Activated CD4-positive, alpha-beta T cell treated with anti-CD3 and anti-CD28 coated beads, Interleukin-2, amount 50 U/mL, for 4 hours (primary cell): ENCODE measurements at regions not wholly inside any gene's neighbourhood (a gene's known extent, or its start where the extent isn't known, plus 50 kb on each side); places are given as distances from the start of the nearest gene placed in this dataset.
"Not testable (repeated sequence)": the region's sequence is repeated elsewhere in the genome, so short reads cannot be mapped to it uniquely, and the experiment has no call there.

Experiments
- DNase-seq, 2 experiments: peaks; one replicate each; pipeline ENCODE4 v3.0.0-alpha.2; 2020

DNA sequence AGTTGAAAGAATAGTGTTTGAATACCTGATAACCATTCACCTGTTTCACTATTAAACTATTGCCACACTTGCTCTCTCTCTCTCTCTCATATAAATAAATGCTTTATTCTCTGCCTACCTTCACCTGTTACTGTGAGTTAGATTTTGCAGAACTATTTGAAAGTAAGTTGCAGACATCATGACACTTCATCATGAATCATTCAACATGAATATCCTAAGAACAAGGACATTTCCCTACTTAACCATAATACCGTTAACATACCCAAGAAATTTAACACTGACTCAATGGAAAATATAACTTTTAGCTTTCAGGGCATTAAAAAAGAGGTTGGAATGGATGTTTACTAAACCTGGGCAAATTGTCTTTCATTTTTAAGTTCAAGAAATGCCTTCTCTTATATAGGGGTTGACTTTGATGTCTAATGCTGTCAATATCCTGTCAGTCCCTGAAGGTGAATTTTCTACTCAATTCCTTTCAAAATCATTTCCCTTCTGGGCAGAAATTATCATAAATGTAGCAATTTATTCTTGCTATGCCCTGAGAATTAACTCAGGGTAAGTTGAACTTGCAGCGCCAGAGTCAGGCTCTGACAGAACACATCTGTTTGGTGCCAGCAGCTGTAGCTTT, 582.6 kb upstream of the TLE4 start:
- no peak for DNase-seq

DNA sequence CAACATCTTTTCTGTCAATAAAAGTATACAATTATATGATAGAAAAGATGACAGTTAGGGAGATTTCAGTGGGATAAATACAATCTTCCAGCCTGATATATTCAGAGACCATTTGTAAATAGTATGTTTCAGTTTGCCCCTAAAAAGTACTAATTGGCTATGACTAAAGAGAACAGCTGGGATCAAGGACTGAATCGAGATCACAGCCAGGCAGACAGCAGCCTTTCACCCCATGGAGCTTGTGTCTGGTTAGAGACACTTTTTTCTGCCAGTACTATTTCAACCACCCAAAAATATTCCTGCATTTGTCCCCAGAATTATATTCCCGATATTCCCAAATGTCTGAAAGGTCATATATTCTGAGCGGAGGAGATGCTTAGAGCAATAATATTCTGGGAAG, 577.3 kb upstream of the TLE4 start:
- DNase-seq: no peak

DNA sequence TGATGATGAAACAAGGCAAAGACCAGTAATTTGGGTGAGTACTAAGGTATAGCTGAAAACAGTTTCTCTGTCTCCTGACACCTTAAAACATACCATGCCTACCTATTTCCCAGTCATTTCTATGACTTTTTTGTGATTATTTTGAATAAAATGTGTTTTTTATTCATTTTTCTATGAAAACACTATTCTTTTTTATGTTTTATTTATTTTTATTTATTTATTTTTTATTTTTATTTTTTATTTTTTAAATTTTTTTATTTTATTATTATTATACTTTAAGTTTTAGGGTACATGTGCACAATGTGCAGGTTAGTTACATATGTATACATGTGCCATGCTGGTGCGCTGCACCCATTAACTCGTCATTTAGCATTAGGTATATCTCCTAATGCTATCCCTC, 576.8 kb upstream of the TLE4 start:
- not testable (repeated sequence) for DNase-seq

DNA sequence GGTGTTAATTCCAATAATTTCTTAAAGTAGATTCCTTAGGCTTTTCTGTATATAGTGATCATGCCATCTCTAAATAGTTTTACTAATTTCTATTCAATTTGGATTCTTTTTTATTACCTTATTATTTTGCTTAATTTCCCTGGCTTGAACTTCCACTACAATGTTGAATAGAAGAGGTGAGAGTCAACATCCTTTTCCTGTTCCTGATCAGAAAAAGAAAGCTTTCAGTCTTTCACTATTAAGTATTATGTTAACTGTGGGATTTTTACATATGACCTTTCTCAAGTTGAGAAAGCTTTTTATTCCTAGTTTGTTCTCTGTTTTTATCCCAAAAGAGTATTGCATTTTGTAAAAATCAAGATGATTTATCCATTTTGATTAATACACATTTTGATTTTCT, 574.5 kb upstream of the TLE4 start:
- no peak for DNase-seq

DNA sequence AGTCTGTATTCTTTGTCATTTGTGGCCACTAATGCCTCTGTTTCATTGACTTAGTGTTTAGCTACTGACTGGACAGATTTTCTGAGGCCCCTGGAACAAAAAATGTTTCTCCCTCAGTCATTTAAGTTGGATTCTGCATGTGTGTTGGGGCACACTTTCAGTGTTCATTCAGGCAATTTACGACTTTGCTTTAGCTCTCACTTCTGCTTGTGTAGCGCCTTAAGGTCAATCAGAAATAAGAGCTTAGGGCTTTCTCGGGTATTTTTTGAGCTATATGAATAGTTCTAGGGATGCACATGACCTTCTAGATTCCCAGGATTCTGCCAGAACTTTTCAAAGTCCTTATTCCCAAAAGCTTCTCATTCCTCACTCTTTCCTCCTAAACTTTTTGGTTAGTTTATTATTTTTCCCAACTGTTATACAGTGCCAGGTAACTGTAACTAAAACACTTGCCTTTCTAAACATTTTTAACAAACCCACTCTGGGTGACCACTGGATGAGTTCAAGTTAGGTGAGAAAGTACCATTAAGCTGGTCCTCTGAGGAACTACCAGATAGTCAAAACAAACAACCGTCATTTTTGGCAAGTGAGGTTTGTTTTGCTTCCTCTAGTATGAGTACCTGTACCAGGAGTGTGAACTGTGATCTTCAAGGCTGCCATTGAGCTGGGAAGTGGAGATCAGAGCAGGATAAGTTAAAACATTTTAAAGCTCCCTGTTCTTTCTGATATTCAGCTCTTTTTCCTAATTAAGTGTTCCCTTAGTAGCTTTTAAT, 571.3 kb upstream of the TLE4 start:
- DNase-seq: no peak

DNA sequence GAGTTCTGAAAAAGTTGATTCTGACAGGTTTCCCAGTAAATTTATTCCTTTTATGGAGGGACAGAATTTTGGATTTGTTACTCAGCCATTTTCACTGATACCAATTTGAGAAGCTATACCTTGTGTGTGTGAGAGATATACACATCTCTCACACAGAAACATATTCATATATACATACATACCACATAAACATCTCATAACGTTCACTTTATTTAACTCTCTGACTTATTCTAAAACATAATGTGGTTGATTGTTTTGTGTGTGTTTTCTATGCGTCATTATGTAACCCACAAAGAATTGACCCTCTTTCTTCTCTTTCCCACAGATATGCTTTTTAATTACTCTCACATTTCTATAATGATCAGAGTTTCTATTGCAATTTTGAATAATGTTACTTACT, 570.8 kb upstream of the TLE4 start:
- no peak for DNase-seq

DNA sequence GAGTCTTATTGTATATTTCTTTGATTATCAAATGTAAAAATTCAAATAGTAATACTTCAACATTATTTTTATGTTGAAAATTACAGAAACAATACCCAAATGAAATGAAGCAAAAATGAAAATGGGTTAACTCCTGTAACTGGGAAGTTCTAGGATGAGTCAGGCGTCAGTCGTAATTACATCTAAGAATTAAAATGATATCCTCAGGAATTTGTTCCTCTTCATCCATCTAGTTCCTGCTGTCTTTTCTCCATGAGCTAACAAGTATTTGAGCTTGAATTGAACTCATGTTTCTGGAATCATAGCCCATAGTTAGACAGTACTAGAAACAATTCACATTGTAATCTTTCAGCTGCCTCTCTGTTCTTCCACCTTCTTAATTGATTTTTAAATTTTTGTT, 568.3 kb upstream of the TLE4 start:
- no peak for DNase-seq

DNA sequence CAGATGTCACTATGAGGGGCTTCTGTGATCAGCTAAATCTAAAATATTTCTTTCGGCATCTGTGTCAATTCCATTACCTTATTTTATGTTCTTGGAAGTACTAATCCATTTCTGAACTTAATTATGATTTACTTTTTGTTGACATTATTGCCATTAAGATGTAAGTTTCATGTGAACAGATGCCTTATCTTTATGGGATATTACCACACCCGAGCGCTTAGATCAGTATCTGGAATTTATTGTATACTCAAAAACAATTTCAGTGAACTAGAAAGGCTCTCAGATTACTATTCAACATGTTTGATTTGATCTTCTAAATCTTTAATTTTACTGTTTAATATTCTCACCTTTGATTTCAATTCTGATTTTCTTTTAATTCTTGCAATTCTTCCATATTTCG, 567.7 kb upstream of the TLE4 start:
- DNase-seq: no peak

DNA sequence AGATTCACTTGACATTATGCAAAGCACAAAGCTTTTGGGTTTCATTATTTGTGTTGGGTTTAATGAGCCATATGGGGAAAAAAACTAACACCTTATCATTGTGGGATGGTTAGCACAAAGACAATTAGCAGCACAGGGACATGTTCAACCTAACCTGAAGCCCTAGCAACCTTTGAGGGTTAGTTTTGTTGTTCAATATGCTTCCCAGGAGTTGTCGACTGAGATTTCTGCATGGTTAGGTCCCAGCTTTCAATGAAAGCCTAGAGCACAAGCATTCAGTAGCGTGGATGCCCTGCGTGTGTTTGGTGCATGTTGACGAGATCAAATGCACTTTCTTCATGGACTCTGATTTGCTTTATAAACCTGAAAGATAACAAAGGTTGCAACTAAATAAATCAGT, 565.2 kb upstream of the TLE4 start:
- DNase-seq: no peak

DNA sequence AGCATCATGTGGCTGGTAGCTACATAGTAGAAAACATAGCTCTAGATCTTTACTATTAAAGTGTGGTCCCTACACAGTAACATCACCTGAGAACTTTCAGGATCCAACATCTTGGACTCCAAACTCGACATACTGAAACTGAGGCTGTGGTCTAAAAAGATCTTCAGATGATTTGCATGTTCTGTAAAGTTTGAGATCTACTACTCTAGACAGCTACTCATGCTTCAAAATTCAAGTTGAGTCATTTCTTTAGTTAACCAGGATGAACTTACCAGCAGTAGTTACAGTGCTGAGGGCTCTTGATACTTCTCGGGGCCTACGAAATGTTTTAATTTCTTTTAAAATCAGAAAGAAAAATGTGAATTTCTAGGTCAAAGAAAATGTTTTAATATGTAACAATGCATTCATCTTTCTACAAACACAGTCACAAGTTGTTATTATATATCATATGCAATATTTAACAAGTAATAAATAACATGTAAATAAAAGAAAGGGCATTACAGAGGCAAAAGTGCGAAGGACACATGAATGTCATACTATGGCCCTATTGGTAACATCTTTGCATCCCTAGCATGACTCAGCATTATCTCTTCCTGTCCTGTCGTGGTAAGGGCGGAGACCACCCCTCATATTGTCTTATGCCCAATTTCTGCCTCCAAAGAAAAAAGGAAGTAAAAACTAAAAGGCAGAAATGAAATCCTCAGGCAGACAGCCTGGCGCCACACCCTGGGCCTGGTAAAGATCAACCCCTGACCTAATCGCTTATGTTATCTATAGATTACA, 563.9 kb upstream of the TLE4 start:
- no peak for DNase-seq

DNA sequence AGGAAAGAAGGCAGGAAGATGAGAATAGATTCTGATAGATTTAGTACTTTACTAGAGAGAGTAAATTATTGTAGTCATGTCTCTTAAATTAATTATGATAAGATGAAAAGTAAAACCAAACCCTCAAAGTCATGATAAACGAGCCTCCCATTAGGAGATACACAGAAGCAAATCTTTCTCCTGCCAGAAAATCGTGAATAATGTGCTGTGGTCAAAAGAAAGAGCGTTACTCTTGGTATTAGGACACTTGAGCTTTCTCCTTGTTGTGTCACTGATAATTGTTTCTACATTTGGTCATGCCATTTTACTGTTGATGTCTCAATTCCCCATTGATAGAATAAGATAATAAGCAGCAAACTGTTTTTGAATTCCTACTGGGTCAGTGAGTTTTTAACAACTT, 562.8 kb upstream of the TLE4 start:
- DNase-seq: no peak

DNA sequence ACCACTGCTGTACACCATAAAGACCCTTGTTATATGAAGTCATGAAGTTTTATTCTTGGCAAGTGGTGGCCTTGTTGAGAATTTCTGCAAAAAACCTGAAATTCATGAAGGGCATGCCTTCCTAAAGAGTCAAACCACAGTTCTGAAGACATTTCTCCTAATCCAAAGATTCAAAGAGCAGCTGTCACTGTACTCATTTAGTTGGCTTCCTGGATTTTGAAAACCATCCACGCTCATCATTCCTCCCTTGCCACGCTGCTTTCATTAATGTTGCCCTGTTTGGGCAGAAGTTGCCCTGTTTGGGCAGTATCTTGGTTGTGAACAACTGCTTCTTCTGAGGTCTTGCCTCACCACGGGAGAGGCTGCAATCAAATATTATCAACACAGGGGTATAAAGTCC, 560.3 kb upstream of the TLE4 start:
- DNase-seq: no peak

DNA sequence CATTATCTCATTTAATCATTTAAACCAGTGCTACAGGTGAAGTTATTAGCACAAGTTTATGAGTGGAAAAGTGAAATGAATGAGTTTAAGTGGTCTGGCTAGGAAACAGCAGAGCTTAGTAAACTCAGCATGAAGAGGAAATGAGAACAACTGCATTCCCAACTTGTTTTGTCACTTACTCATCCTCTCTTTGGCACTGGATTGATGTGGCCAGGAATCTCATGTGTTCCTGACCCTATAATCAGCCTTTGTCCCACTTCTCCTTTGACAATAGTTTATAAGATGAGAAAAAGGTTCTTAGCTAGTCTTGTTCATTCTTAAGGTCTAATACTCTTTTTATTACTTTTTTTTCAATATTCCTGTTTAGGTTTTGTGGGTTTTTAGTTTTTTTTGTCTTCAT, 559.2 kb upstream of the TLE4 start:
- DNase-seq: no peak

DNA sequence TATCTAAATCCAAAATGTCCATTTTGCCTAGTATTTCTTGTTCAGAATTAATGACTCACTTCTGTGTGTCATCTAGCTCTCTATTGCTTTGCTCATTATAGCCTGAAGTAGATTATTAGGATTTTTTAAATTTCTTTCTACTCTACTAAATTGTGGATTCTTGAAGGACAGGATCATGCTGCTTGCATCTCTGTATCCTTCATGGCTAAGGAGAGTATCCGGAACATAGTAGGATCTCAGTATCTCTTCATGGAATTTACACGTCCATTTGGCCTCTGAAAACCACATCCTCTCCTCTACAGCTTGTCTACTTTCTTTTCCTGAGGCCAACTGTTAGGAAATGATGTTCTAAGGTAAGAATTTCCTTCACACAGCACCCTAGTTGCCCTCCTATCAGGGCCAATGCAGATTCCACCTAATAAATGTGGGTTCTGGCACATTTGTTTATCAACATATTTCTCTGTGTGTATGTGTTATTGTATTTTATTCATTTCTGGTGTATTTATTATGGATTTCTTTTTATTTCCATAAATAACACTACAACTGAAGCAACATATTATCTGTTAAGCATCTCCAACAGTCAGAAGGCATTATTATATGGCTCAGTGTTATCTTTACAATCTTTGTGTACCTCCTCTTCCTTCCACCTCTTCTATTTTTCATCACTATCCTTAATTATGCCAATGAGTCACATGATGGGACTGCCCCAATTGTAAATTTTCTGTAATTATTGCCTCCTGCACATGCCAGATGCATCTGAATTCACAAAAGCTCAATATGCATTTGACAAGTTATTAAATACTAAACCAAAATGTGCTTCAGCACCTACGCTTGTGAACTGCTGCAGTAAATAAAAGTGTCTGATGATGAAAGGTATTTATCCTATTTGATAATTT, 557.8 kb upstream of the TLE4 start:
- no peak for DNase-seq

DNA sequence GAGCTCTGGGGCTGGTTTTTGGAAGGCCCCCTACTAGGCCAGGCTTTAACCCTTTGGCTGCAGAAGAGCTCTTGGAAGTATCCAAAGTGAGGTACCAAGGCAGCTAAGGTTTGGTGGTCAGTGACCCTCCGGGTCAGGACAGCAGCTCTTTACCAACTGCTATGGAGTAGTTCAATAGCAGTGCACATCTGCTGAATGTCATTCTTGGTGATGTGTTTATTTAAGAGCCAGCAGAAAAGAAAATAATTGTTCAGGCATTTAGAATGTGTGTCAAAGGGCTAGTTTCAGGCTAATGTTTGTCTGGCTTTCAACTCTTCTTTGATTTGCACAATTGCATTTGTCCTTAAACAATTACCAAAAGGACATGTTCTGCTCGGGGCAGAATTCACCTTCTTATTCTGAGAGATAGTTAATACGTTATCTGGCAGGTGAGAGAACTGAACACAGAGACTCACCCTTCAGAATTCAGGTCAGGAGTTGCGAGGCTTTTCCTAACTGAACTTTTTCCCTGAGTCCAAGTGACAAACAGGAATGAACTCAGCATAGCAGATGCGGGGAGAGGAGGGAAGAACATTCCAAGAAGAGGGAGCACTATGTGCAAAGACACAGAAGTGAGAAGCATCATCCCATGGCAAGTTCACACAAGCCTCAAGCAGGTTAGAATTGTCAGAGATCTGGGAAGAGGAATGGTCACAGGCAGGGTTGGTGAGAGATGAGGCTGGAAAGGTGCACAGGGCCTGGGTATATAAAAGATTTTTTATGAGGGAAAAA, 556.7 kb upstream of the TLE4 start:
- DNase-seq: no peak

DNA sequence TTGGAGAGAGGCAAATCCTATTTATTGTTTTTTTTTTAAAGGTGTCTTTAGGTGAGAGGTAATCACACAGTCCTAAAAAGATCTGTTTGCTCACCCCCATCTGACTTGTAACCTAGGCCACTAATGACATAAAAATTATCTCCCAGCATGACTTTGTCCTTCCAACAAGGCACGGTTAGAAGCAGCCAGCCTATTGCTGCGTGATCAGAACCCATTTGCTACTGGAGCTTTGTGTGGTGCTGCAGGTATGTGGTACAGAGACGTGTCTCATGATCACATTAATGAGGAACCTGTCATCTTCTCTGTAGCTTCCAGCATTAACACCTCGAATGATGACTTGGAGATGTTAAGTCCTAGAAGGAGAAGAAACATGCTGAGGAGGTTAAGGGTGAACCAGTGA, 555.8 kb upstream of the TLE4 start:
- DNase-seq: no peak

DNA sequence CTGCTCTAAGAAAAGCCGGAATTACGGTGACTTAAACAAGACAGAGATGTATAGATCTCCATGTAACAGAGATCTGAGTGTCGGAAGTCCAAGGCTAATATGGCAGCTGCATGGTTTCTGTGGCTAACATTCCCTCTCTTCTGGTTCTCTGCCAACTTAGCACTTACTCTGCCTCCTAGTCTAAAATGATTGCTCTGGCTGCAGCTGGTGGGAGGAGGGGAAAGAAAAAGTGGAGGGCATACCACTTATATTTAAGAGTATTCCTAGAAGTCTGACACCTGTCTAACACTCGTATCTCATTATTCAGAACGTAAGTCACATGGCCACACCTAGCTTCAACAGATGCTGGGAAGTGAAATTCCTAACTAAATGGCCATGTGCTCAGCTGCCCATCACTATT, 551.5 kb upstream of the TLE4 start:
- DNase-seq: no peak

DNA sequence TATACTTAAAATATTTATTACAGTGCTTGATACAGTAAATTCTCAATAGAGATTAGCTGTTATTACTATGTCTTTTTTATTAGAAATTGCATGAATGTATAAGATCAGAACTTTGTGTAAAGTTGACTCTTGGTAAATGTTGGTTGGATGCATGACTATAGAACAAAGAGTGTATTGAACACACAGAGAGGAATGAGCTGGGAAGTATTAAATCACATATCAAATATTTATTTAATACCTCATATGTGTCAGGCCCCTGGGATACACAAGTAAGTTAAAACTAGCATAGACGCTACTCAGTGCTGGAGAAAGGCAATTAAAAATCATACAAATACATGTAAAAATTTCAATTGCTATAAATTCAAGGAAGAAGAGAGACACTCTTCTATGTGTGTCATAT, 550.7 kb upstream of the TLE4 start:
- DNase-seq: no peak

DNA sequence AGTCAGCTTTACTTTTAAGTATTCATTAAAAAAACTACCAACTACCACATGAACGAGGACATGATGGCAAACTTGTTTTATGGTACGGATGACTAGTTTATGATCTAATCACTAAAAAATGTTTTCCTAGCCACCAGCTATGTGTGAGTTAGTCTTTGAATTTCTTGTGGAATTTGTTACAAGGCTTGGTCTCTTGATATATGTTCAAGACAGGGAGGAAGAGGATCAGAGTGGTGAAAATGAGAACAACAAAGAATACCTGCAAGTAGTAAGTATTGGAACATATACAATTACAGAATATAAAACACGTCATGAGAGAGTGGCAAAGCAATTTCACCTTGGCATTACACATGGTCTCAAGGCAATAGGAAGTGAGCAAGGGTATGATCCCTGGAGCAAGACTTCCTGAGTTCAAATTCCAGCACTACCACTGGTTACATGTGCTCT, 548.6 kb upstream of the TLE4 start:
- DNase-seq: no peak

DNA sequence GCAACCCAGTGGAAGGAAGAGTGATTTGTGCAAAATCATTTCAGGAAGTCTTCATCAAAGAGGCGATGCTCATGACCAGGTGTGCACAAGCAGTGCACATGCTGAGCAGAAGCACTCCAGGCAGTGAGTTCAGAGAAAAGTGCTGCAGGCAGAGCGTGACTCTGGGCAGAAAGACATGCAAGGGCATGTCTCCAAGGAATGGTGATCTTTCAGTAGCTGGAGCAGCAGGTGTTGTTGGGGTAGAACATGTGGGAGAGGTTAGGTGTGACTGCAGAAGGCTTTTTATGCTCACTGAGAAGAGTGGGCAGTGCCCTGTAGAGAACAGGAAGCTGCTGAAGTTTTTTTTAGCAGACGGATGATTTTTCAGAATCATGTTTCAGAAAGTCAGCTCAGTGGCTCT, 545.4 kb upstream of the TLE4 start:
- no peak for DNase-seq

DNA sequence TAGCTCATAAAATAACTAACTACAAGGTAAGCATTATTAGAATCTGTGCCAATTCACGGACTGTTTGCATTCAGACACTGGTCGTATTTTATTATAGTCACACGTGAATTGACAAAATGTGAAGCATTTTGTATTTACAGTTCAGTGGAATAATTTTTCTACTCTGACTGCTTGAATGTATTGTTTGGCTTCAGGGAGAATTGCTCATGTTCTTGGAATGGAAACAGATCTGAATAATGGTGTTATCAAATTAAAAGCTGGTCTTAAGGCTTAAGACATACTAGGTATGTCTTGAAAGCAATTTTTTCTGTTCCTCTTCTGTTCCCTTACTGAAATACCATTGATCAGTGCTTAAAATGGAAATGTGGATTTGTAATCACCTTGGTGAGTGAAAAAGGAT, 543.7 kb upstream of the TLE4 start:
- DNase-seq: no peak

DNA sequence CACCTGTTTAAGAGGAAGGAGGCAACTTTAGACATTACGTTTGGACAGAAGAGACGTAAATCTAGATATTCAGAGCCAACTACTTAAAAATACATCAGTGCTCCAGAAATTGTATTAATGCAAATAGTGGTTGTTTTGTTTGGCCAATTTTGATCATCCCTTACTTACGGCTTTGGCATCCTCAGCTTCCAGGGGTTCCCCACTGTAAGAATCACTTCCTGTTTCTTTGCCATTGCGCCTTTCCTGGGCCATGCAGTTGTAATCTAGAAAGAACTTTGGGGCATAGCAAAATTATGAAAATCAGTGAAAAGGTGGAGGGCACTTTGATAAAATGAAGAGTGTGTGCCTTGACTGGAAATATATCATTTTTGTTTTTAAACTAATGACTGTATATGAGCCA, 537.2 kb upstream of the TLE4 start:
- no peak for DNase-seq
